Spleen (tissue), 11 donors: ENCODE measurements at regions not wholly inside any gene's neighbourhood (a gene's known extent, or its start where the extent isn't known, plus 50 kb on each side); places are given as distances from the start of the nearest gene placed in this dataset.

Experiments used
- DNase-seq: peaks from one replicate; pipeline ENCODE4 v3.0.0-alpha.2; 2020
- H3K27ac ChIP-seq, 8 donors: fragments of 200-600 bp; sonication (generic) in 7 of 8; 1 replicate in 4 of 8; 2 replicates in 4 of 8; pipeline versions ENCODE4 v1.5.0 to v1.8.0; 2016 to 2021; ENCODE audit warnings: inconsistent platforms in 4 of 8, mild to moderate bottlenecking in 4 of 8, moderate library complexity in 1 of 8
- H3K27me3 ChIP-seq, 7 donors: fragments of 200-600 bp; sonication (generic) in 6 of 7; replicated peaks in 1 of 7; 1 replicate in 4 of 7; 2 replicates in 3 of 7; pipeline versions ENCODE4 v1.5.0 to v1.8.0; 2016 to 2021; ENCODE audit warnings: inconsistent platforms in 3 of 7, mild to moderate bottlenecking in 1 of 7
- H3K36me3 ChIP-seq, 6 donors: fragments of 200-600 bp; sonication (generic) in 5 of 6; 1 replicate in 4 of 6; 2 replicates in 2 of 6; pipeline versions ENCODE4 v1.5.0 to v1.8.0; 2016 to 2021; ENCODE audit warnings: inconsistent platforms in 2 of 6
- H3K4me1 ChIP-seq, 6 donors: fragments of 200-600 bp; sonication (generic) in 5 of 6; 1 replicate in 3 of 6; 2 replicates in 3 of 6; pipeline versions ENCODE4 v1.5.0 to v1.8.0; 2016 to 2021; ENCODE audit warnings: inconsistent platforms in 3 of 6
- H3K4me3 ChIP-seq, 8 donors: fragments of 200-600 bp; sonication (generic) in 7 of 8; 1 replicate in 4 of 8; 2 replicates in 4 of 8; pipeline versions ENCODE4 v1.5.0 to v1.8.0; 2016 to 2021; ENCODE audit warnings: inconsistent platforms in 4 of 8, mild to moderate bottlenecking in 4 of 8, moderate library complexity in 2 of 8
- H3K9me3 ChIP-seq, 8 donors: fragments of 200-600 bp; sonication (generic) in 7 of 8; 1 replicate in 4 of 8; 2 replicates in 4 of 8; pipeline versions ENCODE4 v1.5.0 to v1.8.0; 2016 to 2021; ENCODE audit warnings: inconsistent platforms in 4 of 8
- POLR2A ChIP-seq, 3 donors: fragments of 450-650 bp; IDR thresholded peaks; one replicate each; pipeline ENCODE4 v1.5.1; 2017; ENCODE audit warnings: antibody characterized with exemption in 3 of 3, mild to moderate bottlenecking in 1 of 3
- POLR2AphosphoS5 ChIP-seq, 3 donors: sonication (generic); formaldehyde crosslinking; IDR thresholded peaks; one replicate each; pipeline ENCODE4 v1.5.1; 2017; ENCODE audit warnings: antibody characterized with exemption in 3 of 3
- WGBS, 5 donors: extraction: QIAGEN DNeasy Blood & Tissue Kit in 3 of 5; methylation state at CpG; one replicate each; pipeline versions ENCODE4 v1.1.5 to v1.1.7; 2013 to 2018; 5-methylcytosine and 5-hydroxymethylcytosine counted together
- intact Hi-C: fragments of 100-400 bp; cut with DNase I; formaldehyde crosslinking; loops from one replicate; pipeline ENCODE4 v1.15.0; 2023; ENCODE audit warnings: low total_unique reads
- TF ChIP-seq, protein P1 (sequence below), 11 experiments: fragments of 200-600 bp in 7 of 11; fragments of 450-650 bp in 4 of 11; sonication (generic) in 4 of 11; IDR thresholded peaks in 8 of 11; conservative IDR thresholded peaks in 3 of 11; 1 replicate in 7 of 11; 2 replicates in 4 of 11; pipeline versions ENCODE4 v1.4.0 to v1.8.0; 2016 to 2021; ENCODE audit warnings: antibody characterized with exemption in 11 of 11, inconsistent platforms in 4 of 11, mild to moderate bottlenecking in 1 of 11
- donor health status: healthy with polysubstance abuse.
- donor health status: DM: no; HTN: no; CAD: no; lungs with moderate emphysema.
- donor health status: DM: no; HTN: no; CAD: no.
- donor health status: Bipolar disorder and iron deficiency.
- donor health status: healthy.
- donor health status: DM: no; HTN: no; CAD: no.
- donor health status: DM: yes; HTN: yes; CAD: no.

DNA sequence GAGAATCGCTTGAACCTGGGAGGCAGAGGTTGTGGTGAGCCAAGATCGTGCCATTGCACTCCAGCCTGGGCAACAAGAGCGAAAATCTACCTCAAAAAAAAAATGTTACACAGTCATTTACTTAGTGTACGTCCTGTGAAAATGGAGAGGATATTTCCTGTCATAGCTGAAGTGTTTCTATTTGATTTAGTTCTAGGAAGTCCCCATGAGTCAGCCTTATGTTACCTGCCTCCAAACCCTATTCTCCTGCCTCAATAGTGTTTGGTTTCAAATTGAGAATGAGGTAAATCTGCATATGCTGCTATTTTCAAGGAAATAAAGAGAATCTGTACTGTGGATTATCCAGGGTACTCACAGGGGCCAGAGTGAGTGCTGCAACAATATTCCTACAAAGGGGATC is 1284.5 kb upstream of the AUTS2 start:
- Histone ChIP-seq H3K27me3 (peaks cover 0 to 4% (median 0%) of the 10 kb centered on the region in 7 donors), H3K9me3 (peaks cover 0 to 58% (median 10%) of the 10 kb centered on the region in 8 donors), H3K36me3 (no peaks in the 10 kb centered on the region), H3K4me3 (no peak overlapping the region), H3K27ac (no peak overlapping the region), H3K4me1 (peaks cover 0 to 5% (median 0%) of the 10 kb centered on the region in 6 donors)
- 36 to 61% (median 46%) methylated on average over 4 of the region's 4 CpGs for WGBS, 5 donors
- no peak for DNase-seq
- intact Hi-C loops: no loop called here
- TF ChIP-seq POLR2AphosphoS5 (IDR thresholded peaks at IDR 0.05) (no peak), POLR2A (IDR thresholded peaks at IDR 0.05) (no peak)
- TF ChIP-seq, protein P1, sequence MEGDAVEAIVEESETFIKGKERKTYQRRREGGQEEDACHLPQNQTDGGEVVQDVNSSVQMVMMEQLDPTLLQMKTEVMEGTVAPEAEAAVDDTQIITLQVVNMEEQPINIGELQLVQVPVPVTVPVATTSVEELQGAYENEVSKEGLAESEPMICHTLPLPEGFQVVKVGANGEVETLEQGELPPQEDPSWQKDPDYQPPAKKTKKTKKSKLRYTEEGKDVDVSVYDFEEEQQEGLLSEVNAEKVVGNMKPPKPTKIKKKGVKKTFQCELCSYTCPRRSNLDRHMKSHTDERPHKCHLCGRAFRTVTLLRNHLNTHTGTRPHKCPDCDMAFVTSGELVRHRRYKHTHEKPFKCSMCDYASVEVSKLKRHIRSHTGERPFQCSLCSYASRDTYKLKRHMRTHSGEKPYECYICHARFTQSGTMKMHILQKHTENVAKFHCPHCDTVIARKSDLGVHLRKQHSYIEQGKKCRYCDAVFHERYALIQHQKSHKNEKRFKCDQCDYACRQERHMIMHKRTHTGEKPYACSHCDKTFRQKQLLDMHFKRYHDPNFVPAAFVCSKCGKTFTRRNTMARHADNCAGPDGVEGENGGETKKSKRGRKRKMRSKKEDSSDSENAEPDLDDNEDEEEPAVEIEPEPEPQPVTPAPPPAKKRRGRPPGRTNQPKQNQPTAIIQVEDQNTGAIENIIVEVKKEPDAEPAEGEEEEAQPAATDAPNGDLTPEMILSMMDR (IDR thresholded peaks at IDR 0.05 in 8 of 11, conservative IDR thresholded peaks at IDR 0.05 in 3 of 11): no peak

DNA sequence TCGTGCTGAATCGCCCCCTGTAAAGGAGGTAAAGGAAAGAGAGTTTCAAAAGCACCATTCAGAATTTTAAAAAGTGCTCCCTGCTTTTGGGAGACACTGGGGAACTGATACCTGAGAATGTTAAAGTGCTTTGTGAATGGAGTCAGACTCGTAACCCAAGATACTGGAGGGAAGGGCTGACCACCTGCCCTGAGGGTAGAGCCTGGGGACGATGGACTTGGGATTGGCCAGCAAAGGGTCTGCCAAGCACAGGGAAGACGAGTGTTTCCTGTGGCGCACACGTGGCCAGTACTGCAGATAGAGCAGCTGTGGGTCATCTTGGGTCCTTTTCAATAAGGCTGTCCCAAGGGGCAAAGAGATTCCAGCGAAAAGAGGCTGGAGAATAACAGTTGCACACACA is 1284.1 kb upstream of the AUTS2 start:
- no peak for DNase-seq
- TF ChIP-seq, protein P1 (IDR thresholded peaks at IDR 0.05 in 8 of 11, conservative IDR thresholded peaks at IDR 0.05 in 3 of 11): no peak
- TF ChIP-seq POLR2A (IDR thresholded peaks at IDR 0.05): no peak
- TF ChIP-seq POLR2AphosphoS5 (IDR thresholded peaks at IDR 0.05): no peak
- Histone ChIP-seq H3K27ac (no peak overlapping the region), H3K9me3 (peaks cover 0 to 56% (median 9%) of the 10 kb centered on the region in 8 donors), H3K36me3 (no peaks in the 10 kb centered on the region), H3K27me3 (peaks cover 0 to 4% (median 0%) of the 10 kb centered on the region in 7 donors), H3K4me3 (no peak overlapping the region), H3K4me1 (peaks cover 0 to 5% (median 0%) of the 10 kb centered on the region in 6 donors)
- intact Hi-C loops: no loop called here
- 56 to 66% (median 60%) methylated on average over 8 of the region's 8 CpGs for WGBS, 5 donors

DNA sequence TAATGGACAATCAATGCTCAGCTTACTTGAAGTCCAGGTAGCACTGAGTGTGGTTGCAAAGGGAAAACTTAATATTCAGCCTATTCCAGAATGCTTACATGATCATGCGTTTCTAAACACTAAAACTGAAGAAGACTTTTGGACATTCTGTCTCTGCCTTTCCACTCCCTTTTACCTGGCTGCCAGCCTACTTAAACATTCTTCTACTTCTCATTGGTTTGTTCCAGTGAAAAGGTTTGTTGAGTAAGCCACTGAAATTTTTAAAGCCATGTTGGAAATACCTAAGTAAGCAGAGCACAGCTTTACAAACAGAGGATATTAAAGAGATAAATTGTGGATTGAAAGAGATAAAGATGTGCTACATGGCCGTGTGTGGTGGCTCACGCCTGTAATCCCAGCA is 1280.8 kb upstream of the AUTS2 start:
- H3K27me3 ChIP-seq: peaks cover 0 to 4% (median 0%) of the 10 kb centered on the region in 7 donors
- H3K9me3 ChIP-seq: peaks cover 0 to 39% (median 3%) of the 10 kb centered on the region in 8 donors
- intact Hi-C loops: no loop called here
- DNase-seq: no peak
- no peak overlapping the region for H3K4me3 ChIP-seq
- peaks cover 0 to 3% (median 0%) of the 10 kb centered on the region in 6 donors for H3K4me1 ChIP-seq
- H3K27ac ChIP-seq: no peak overlapping the region
- 84 to 97% (median 89%) methylated on average over 3 of the region's 3 CpGs for WGBS, 5 donors
- no peak for TF ChIP-seq POLR2A (IDR thresholded peaks at IDR 0.05)
- TF ChIP-seq, protein P1 (IDR thresholded peaks at IDR 0.05 in 8 of 11, conservative IDR thresholded peaks at IDR 0.05 in 3 of 11): no peak
- no peak for TF ChIP-seq POLR2AphosphoS5 (IDR thresholded peaks at IDR 0.05)
- H3K36me3 ChIP-seq: no peaks in the 10 kb centered on the region

DNA sequence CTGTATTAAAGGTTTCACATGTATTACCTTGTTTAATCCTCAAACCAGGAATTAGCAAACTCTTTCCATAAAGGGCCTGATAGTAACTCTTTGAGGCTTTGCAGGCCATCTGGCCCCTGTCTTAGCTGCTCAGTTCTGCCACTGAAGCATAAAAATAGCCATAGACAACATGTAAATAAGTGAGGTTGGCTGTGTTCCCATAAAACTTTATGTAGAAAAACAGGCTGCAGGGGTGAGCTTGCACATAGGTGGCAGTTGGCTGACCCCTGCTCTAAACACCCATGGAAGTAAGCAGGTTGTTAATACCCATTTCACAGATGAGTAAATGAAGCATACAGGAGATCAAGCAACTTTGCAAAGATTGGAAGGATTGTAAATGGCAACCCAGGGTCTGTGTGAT is 1279.2 kb upstream of the AUTS2 start:
- H3K4me1 ChIP-seq: peaks cover 0 to 3% (median 0%) of the 10 kb centered on the region in 6 donors
- H3K27ac ChIP-seq: no peak overlapping the region
- intact Hi-C loops: no loop called here
- H3K36me3 ChIP-seq: no peaks in the 10 kb centered on the region
- DNase-seq: no peak
- TF ChIP-seq POLR2A (IDR thresholded peaks at IDR 0.05): no peak
- TF ChIP-seq POLR2AphosphoS5 (IDR thresholded peaks at IDR 0.05): no peak
- TF ChIP-seq, protein P1 (IDR thresholded peaks at IDR 0.05 in 8 of 11, conservative IDR thresholded peaks at IDR 0.05 in 3 of 11): no peak
- H3K4me3 ChIP-seq: no peak overlapping the region
- H3K27me3 ChIP-seq: peaks cover 0 to 3% (median 0%) of the 10 kb centered on the region in 7 donors
- H3K9me3 ChIP-seq: peaks cover 0 to 31% (median 3%) of the 10 kb centered on the region in 8 donors
